ENCODE measurements at regions not wholly inside any gene's neighbourhood (a gene's known extent, or its start where the extent isn't known, plus 50 kb on each side); places are given as distances from the start of the nearest gene placed in this dataset.

GRCh38 chrX:99914635-99915034 lies 495.4 kb downstream of the PCDH19 start:
- Histone ChIP-seq H3K79me2 (ENCODE audit: control insufficient read depth, insufficient read depth, low read length) (no peaks in the 10 kb centered on the region), H3K56ac (ENCODE audit: low read length) (no peak overlapping the region), H3K4me3 (ENCODE audit: low read length) (no peak overlapping the region), H3K4me1 (ENCODE audit: control insufficient read depth, low read depth, low read length) (no peaks in the 10 kb centered on the region), H3K4ac (ENCODE audit: low read depth, low read length) (no peak overlapping the region), H3K36me3 (ENCODE audit: control insufficient read depth, insufficient read depth, low read length) (no peaks in the 10 kb centered on the region), H3K18ac (ENCODE audit: low read length) (no peak overlapping the region), H2BK120ac (ENCODE audit: low read depth, low read length) (no peak overlapping the region), H2BK15ac (replicated peaks; ENCODE audit: low read depth) (no peak overlapping the region), H3K9ac (ENCODE audit: low read length) (no peak overlapping the region), H3K23ac (ENCODE audit: low read length) (no peak overlapping the region), H3K27me3 (ENCODE audit: insufficient read depth, low read length, poor library complexity) (no peaks in the 10 kb centered on the region), H3K27ac (ENCODE audit: low read depth, low read length) (no peak overlapping the region), H2AK5ac (ENCODE audit: low read length) (no peak overlapping the region), H3K79me1 (ENCODE audit: low read length) (no peaks in the 10 kb centered on the region), H3K4me2 (ENCODE audit: low read length) (no peak overlapping the region), H4K5ac (ENCODE audit: low read length) (no peak overlapping the region), H4K8ac (ENCODE audit: low read depth, low read length) (no peak overlapping the region), H2BK5ac (ENCODE audit: low read length) (no peak overlapping the region)
- no peak for DNase-seq
- WGBS (ENCODE audit: extremely low coverage, insufficient coverage, low lambda C conversion rate) = no CpG with 5 or more reads among the region's 2 CpGs

GRCh38 chrX:99913611-99914010 lies 496.5 kb downstream of the PCDH19 start:
- Histone ChIP-seq H3K4me1 (ENCODE audit: control insufficient read depth, low read depth, low read length) (no peaks in the 10 kb centered on the region), H3K4ac (ENCODE audit: low read depth, low read length) (no peak overlapping the region), H4K5ac (ENCODE audit: low read length) (no peak overlapping the region), H2BK120ac (ENCODE audit: low read depth, low read length) (no peak overlapping the region), H3K9ac (ENCODE audit: low read length) (no peak overlapping the region), H3K23ac (ENCODE audit: low read length) (no peak overlapping the region), H3K27me3 (ENCODE audit: insufficient read depth, low read length, poor library complexity) (no peaks in the 10 kb centered on the region), H3K56ac (ENCODE audit: low read length) (no peak overlapping the region), H3K27ac (ENCODE audit: low read depth, low read length) (no peak overlapping the region), H2AK5ac (ENCODE audit: low read length) (no peak overlapping the region), H3K4me2 (ENCODE audit: low read length) (no peak overlapping the region), H2BK5ac (ENCODE audit: low read length) (no peak overlapping the region), H3K36me3 (ENCODE audit: control insufficient read depth, insufficient read depth, low read length) (no peaks in the 10 kb centered on the region), H3K4me3 (ENCODE audit: low read length) (no peak overlapping the region), H3K18ac (ENCODE audit: low read length) (no peak overlapping the region), H3K79me1 (ENCODE audit: low read length) (no peaks in the 10 kb centered on the region), H2BK15ac (replicated peaks; ENCODE audit: low read depth) (no peak overlapping the region), H3K79me2 (ENCODE audit: control insufficient read depth, insufficient read depth, low read length) (no peaks in the 10 kb centered on the region), H4K8ac (ENCODE audit: low read depth, low read length) (no peak overlapping the region)
- no peak for DNase-seq
- no CpG with 5 or more reads among the region's 5 CpGs for WGBS (ENCODE audit: extremely low coverage, insufficient coverage, low lambda C conversion rate)

- H3K9ac ChIP-seq (ENCODE audit: low read length) = no peak overlapping the region
- H3K4me3 ChIP-seq (ENCODE audit: low read length) = no peak overlapping the region
- H3K79me2 ChIP-seq (ENCODE audit: control insufficient read depth, insufficient read depth, low read length) = no peaks in the 10 kb centered on the region
- H3K79me1 ChIP-seq (ENCODE audit: low read length) = no peaks in the 10 kb centered on the region
- no peak overlapping the region for H2BK120ac ChIP-seq (ENCODE audit: low read depth, low read length)
- no peak overlapping the region for H2BK5ac ChIP-seq (ENCODE audit: low read length)
- no peak overlapping the region for H3K4me2 ChIP-seq (ENCODE audit: low read length)
- no peak overlapping the region for H2BK15ac ChIP-seq (replicated peaks; ENCODE audit: low read depth)
- WGBS (ENCODE audit: extremely low coverage, insufficient coverage, low lambda C conversion rate) = no CpG with 5 or more reads among the region's 1 CpG
- H4K5ac ChIP-seq (ENCODE audit: low read length) = no peak overlapping the region
- H3K36me3 ChIP-seq (ENCODE audit: control insufficient read depth, insufficient read depth, low read length) = no peaks in the 10 kb centered on the region
- no peak overlapping the region for H3K23ac ChIP-seq (ENCODE audit: low read length)
- H4K8ac ChIP-seq (ENCODE audit: low read depth, low read length) = no peak overlapping the region
- H2AK5ac ChIP-seq (ENCODE audit: low read length) = no peak overlapping the region
- no peak overlapping the region for H3K18ac ChIP-seq (ENCODE audit: low read length)
- H3K4ac ChIP-seq (ENCODE audit: low read depth, low read length) = no peak overlapping the region
- no peak overlapping the region for H3K56ac ChIP-seq (ENCODE audit: low read length)
- no peaks in the 10 kb centered on the region for H3K4me1 ChIP-seq (ENCODE audit: control insufficient read depth, low read depth, low read length)
- no peaks in the 10 kb centered on the region for H3K27me3 ChIP-seq (ENCODE audit: insufficient read depth, low read length, poor library complexity)
- no peak for DNase-seq
- no peak overlapping the region for H3K27ac ChIP-seq (ENCODE audit: low read depth, low read length)
Measured at GRCh38 chrX:99909946-99910345, 500.1 kb downstream of the PCDH19 start.

- H3K9ac ChIP-seq (ENCODE audit: low read length) = no peak overlapping the region
- no CpG with 5 or more reads among the region's 4 CpGs for WGBS (ENCODE audit: extremely low coverage, insufficient coverage, low lambda C conversion rate)
Measured at GRCh38 chrX:99901091-99901490, 509.0 kb downstream of the PCDH19 start.

GRCh38 chrX:99887918-99888317 lies 522.2 kb downstream of the PCDH19 start:
- H2BK5ac ChIP-seq (ENCODE audit: low read length) = no peak overlapping the region
- no peak overlapping the region for H3K27ac ChIP-seq (ENCODE audit: low read depth, low read length)
- no peak overlapping the region for H4K5ac ChIP-seq (ENCODE audit: low read length)
- DNase-seq = no peak
- H3K27me3 ChIP-seq (ENCODE audit: insufficient read depth, low read length, poor library complexity) = no peaks in the 10 kb centered on the region
- H2BK15ac ChIP-seq (replicated peaks; ENCODE audit: low read depth) = no peak overlapping the region
- no peak overlapping the region for H3K56ac ChIP-seq (ENCODE audit: low read length)
- no peak overlapping the region for H3K18ac ChIP-seq (ENCODE audit: low read length)
- H2BK120ac ChIP-seq (ENCODE audit: low read depth, low read length) = no peak overlapping the region
- no peak overlapping the region for H3K4ac ChIP-seq (ENCODE audit: low read depth, low read length)
- no CpG with 5 or more reads among the region's 18 CpGs for WGBS (ENCODE audit: extremely low coverage, insufficient coverage, low lambda C conversion rate)
- H3K4me1 ChIP-seq (ENCODE audit: control insufficient read depth, low read depth, low read length) = no peaks in the 10 kb centered on the region
- H2AK5ac ChIP-seq (ENCODE audit: low read length) = no peak overlapping the region
- no peak overlapping the region for H3K23ac ChIP-seq (ENCODE audit: low read length)
- H3K79me1 ChIP-seq (ENCODE audit: low read length) = no peaks in the 10 kb centered on the region
- H4K8ac ChIP-seq (ENCODE audit: low read depth, low read length) = no peak overlapping the region
- H3K4me2 ChIP-seq (ENCODE audit: low read length) = no peak overlapping the region
- H3K4me3 ChIP-seq (ENCODE audit: low read length) = no peak overlapping the region
- no peaks in the 10 kb centered on the region for H3K79me2 ChIP-seq (ENCODE audit: control insufficient read depth, insufficient read depth, low read length)
- no peak overlapping the region for H3K9ac ChIP-seq (ENCODE audit: low read length)
- H3K36me3 ChIP-seq (ENCODE audit: control insufficient read depth, insufficient read depth, low read length) = no peaks in the 10 kb centered on the region

More at GRCh38 chrX:99901091-99901490, 509.0 kb downstream of the PCDH19 start:
- no peak overlapping the region for H2AK5ac ChIP-seq (ENCODE audit: low read length)
- no peaks in the 10 kb centered on the region for H3K79me1 ChIP-seq (ENCODE audit: low read length)
- no peak overlapping the region for H3K27ac ChIP-seq (ENCODE audit: low read depth, low read length)
- no peak overlapping the region for H2BK5ac ChIP-seq (ENCODE audit: low read length)
- H3K4me2 ChIP-seq (ENCODE audit: low read length) = no peak overlapping the region
- H3K4me3 ChIP-seq (ENCODE audit: low read length) = no peak overlapping the region
- no peaks in the 10 kb centered on the region for H3K27me3 ChIP-seq (ENCODE audit: insufficient read depth, low read length, poor library complexity)
- DNase-seq = peak; percentile 0
- no peaks in the 10 kb centered on the region for H3K79me2 ChIP-seq (ENCODE audit: control insufficient read depth, insufficient read depth, low read length)
- H3K4me1 ChIP-seq (ENCODE audit: control insufficient read depth, low read depth, low read length) = no peaks in the 10 kb centered on the region
- H3K4ac ChIP-seq (ENCODE audit: low read depth, low read length) = no peak overlapping the region
- H2BK15ac ChIP-seq (replicated peaks; ENCODE audit: low read depth) = no peak overlapping the region
- H4K5ac ChIP-seq (ENCODE audit: low read length) = no peak overlapping the region
- H3K36me3 ChIP-seq (ENCODE audit: control insufficient read depth, insufficient read depth, low read length) = no peaks in the 10 kb centered on the region
- H3K56ac ChIP-seq (ENCODE audit: low read length) = no peak overlapping the region
- H3K18ac ChIP-seq (ENCODE audit: low read length) = no peak overlapping the region
- no peak overlapping the region for H4K8ac ChIP-seq (ENCODE audit: low read depth, low read length)
- no peak overlapping the region for H3K23ac ChIP-seq (ENCODE audit: low read length)
- no peak overlapping the region for H2BK120ac ChIP-seq (ENCODE audit: low read depth, low read length)

- Histone ChIP-seq H3K56ac (ENCODE audit: low read length) (no peak overlapping the region), H2BK120ac (ENCODE audit: low read depth, low read length) (no peak overlapping the region), H2AK5ac (ENCODE audit: low read length) (no peak overlapping the region), H3K4me3 (ENCODE audit: low read length) (no peak overlapping the region), H3K4me2 (ENCODE audit: low read length) (no peak overlapping the region), H3K27ac (ENCODE audit: low read depth, low read length) (no peak overlapping the region), H3K9ac (ENCODE audit: low read length) (no peak overlapping the region), H3K4me1 (ENCODE audit: control insufficient read depth, low read depth, low read length) (no peaks in the 10 kb centered on the region), H3K79me2 (ENCODE audit: control insufficient read depth, insufficient read depth, low read length) (no peaks in the 10 kb centered on the region), H3K18ac (ENCODE audit: low read length) (no peak overlapping the region), H3K4ac (ENCODE audit: low read depth, low read length) (no peak overlapping the region), H3K23ac (ENCODE audit: low read length) (no peak overlapping the region), H4K5ac (ENCODE audit: low read length) (no peak overlapping the region), H3K27me3 (ENCODE audit: insufficient read depth, low read length, poor library complexity) (no peaks in the 10 kb centered on the region), H3K79me1 (ENCODE audit: low read length) (no peaks in the 10 kb centered on the region), H4K8ac (ENCODE audit: low read depth, low read length) (no peak overlapping the region), H2BK5ac (ENCODE audit: low read length) (no peak overlapping the region), H2BK15ac (replicated peaks; ENCODE audit: low read depth) (no peak overlapping the region), H3K36me3 (ENCODE audit: control insufficient read depth, insufficient read depth, low read length) (no peaks in the 10 kb centered on the region)
- WGBS (ENCODE audit: extremely low coverage, insufficient coverage, low lambda C conversion rate) = no CpG with 5 or more reads among the region's 1 CpG
- peak; percentile 19 for DNase-seq
Measured at GRCh38 chrX:99857455-99857854, 552.6 kb downstream of the PCDH19 start.

All from mesendoderm (in vitro differentiated cells).